ENCODE measurements at regions not wholly inside any gene's neighbourhood (a gene's known extent, or its start where the extent isn't known, plus 50 kb on each side); places are given as distances from the start of the nearest gene placed in this dataset.

GRCh38 chr6:19204445-19204844, 632.7 kb upstream of the ID4 start:
- TF ChIP-seq CTCF (IDR thresholded peaks at IDR 0.05) (no peak), POLR2A (IDR thresholded peaks at IDR 0.05) (no peak), POLR2AphosphoS5 (IDR thresholded peaks at IDR 0.05) (no peak)
